HepG2 (cell line): ENCODE measurements at regions not wholly inside any gene's neighbourhood (a gene's known extent, or its start where the extent isn't known, plus 50 kb on each side); places are given as distances from the start of the nearest gene placed in this dataset.
A peak's percentile ranks its signal among the peaks of the same experiment; 100 is the strongest.

Experiments
- ELK4 ChIP-seq: sonication (generic); formaldehyde crosslinking; IDR thresholded peaks from 2 replicates; pipeline ENCODE4 v1.9.0; 2021; ENCODE audit warnings: missing genetic modification reagents, borderline replicate concordance
- HBP1 ChIP-seq: IDR thresholded peaks from 2 replicates; pipeline ENCODE4 v1.6.1; 2016; ENCODE audit warnings: low read depth, control low read depth
- JARID2 ChIP-seq: sonication (generic); formaldehyde crosslinking; IDR thresholded peaks from 2 replicates; pipeline ENCODE4 v1.8.1; 2023; ENCODE audit warnings: missing genetic modification reagents, inconsistent platforms; ENCODE audit not compliant: insufficient replicate concordance
- MAF1 ChIP-seq: sonication (generic); formaldehyde crosslinking; IDR thresholded peaks from 2 replicates; pipeline ENCODE4 v1.5.0; 2020; ENCODE audit warnings: missing genetic modification reagents, borderline replicate concordance
- NFYB ChIP-seq: sonication (generic); formaldehyde crosslinking; IDR thresholded peaks from 2 replicates; pipeline ENCODE4 v1.4.0; 2020; ENCODE audit warnings: missing genetic modification reagents
- PREB ChIP-seq: sonication (generic); formaldehyde crosslinking; IDR thresholded peaks from 2 replicates; pipeline ENCODE4 v1.4.0; 2020; ENCODE audit warnings: missing genetic modification reagents
- PRMT3 ChIP-seq: sonication (generic); formaldehyde crosslinking; IDR thresholded peaks from 2 replicates; pipeline ENCODE4 v1.8.1; 2022; ENCODE audit warnings: low read depth, mild to moderate bottlenecking, moderate library complexity, missing genetic modification reagents, borderline replicate concordance
- SNAPC4 ChIP-seq: sonication (generic); formaldehyde crosslinking; IDR thresholded peaks from 2 replicates; pipeline ENCODE4 v1.4.0; 2020; ENCODE audit warnings: mild to moderate bottlenecking, missing genetic modification reagents
- SP1 ChIP-seq, 2 experiments: fragments of 450-650 bp in 1 of 2; sonication (generic) in 1 of 2; formaldehyde crosslinking in 1 of 2; IDR thresholded peaks; 2 replicates each; pipeline versions ENCODE4 v1.4.0 to v1.6.1; 2016 to 2020; ENCODE audit warnings: missing genetic modification reagents in 1 of 2
- ZBTB42 ChIP-seq: sonication (generic); formaldehyde crosslinking; IDR thresholded peaks from 2 replicates; pipeline ENCODE4 v1.5.0; 2020; ENCODE audit warnings: mild to moderate bottlenecking, missing genetic modification reagents
- ZNF205 ChIP-seq: IDR thresholded peaks from 2 replicates; pipeline ENCODE4 v1.6.1; 2018; ENCODE audit warnings: missing biosample characterization, missing genetic modification reagents
- ZNF292 ChIP-seq: sonication (generic); formaldehyde crosslinking; IDR thresholded peaks from 2 replicates; pipeline ENCODE4 v1.8.1; 2022; ENCODE audit warnings: mild to moderate bottlenecking, low read depth, missing genetic modification reagents, borderline replicate concordance
- ZNF3 ChIP-seq: IDR thresholded peaks from 2 replicates; pipeline ENCODE4 v1.7.0; 2017; ENCODE audit warnings: inconsistent platforms
- ZNF343 ChIP-seq: sonication (generic); formaldehyde crosslinking; IDR thresholded peaks from 2 replicates; pipeline ENCODE4 v1.4.0; 2020; ENCODE audit warnings: mild to moderate bottlenecking, missing genetic modification reagents
- ZNF772 ChIP-seq: sonication (generic); formaldehyde crosslinking; IDR thresholded peaks from 2 replicates; pipeline ENCODE4 v1.5.0; 2020; ENCODE audit warnings: mild to moderate bottlenecking, missing genetic modification reagents
- ZNF784 ChIP-seq: sonication (generic); formaldehyde crosslinking; IDR thresholded peaks from 2 replicates; pipeline ENCODE4 v1.5.1; 2020; ENCODE audit warnings: missing genetic modification reagents, mild to moderate bottlenecking, borderline replicate concordance
- ZNF816 ChIP-seq: sonication (generic); formaldehyde crosslinking; IDR thresholded peaks from 2 replicates; pipeline ENCODE4 v1.8.0; 2022; ENCODE audit warnings: missing genetic modification reagents, mild to moderate bottlenecking, borderline replicate concordance
- ZNF83 ChIP-seq: sonication (generic); formaldehyde crosslinking; IDR thresholded peaks from 2 replicates; pipeline ENCODE4 v1.4.0; 2020; ENCODE audit warnings: missing genetic modification reagents, mild to moderate bottlenecking, borderline replicate concordance
- ZNF891 ChIP-seq: sonication (generic); formaldehyde crosslinking; IDR thresholded peaks from 2 replicates; pipeline ENCODE4 v1.5.0; 2020; ENCODE audit warnings: mild to moderate bottlenecking, missing genetic modification reagents

- TF ChIP-seq ELK4 (CRISPR knock-in tag), result no peak
- no peak for TF ChIP-seq ZNF784
- TF ChIP-seq ZNF205, result peak; percentile 50; the same call in 1 of the 2 replicates
- 0 out of 2 replicates have a peak, but pooled peaks have one; percentile 25 for TF ChIP-seq ZNF816 (CRISPR knock-in tag)
- no peak for TF ChIP-seq PREB
- TF ChIP-seq ZNF343, result peak; percentile 67; the same call in 1 of the 2 replicates
- 0 out of 2 replicates have a peak, but pooled peaks have one; percentile 35 for TF ChIP-seq SNAPC4 (CRISPR knock-in tag)
- no peak for TF ChIP-seq ZNF891
- no peak for TF ChIP-seq ZNF3 (CRISPR knock-in tag)
- peak; percentile 100 for TF ChIP-seq ZNF292 (CRISPR knock-in tag)
- TF ChIP-seq PRMT3 (CRISPR knock-in tag), result peak; percentile 55; the same call in 1 of the 2 replicates
- no peak for TF ChIP-seq MAF1 (CRISPR knock-in tag)
- TF ChIP-seq ZBTB42 (CRISPR knock-in tag), result no peak
- no peak for TF ChIP-seq ZNF772 (CRISPR knock-in tag)
- TF ChIP-seq JARID2 (CRISPR knock-in tag), result peak; percentile 63
- no peak for TF ChIP-seq NFYB (CRISPR knock-in tag)
- TF ChIP-seq HBP1 (CRISPR knock-in tag), result no peak; the same call in 1 of the 2 replicates
- no peak for TF ChIP-seq ZNF83 (CRISPR knock-in tag)
- no peak for TF ChIP-seq SP1 (IDR thresholded peaks at IDR 0.05)
- 0 out of 2 replicates have a peak, but pooled peaks have one; percentile 30 for TF ChIP-seq SP1 (CRISPR knock-in tag; IDR thresholded peaks at IDR 0.05)
Measured at GRCh38 chr1:213759359-213760181, 228.2 kb upstream of the PROX1 start (continued).
